GM12878 (cell line): ENCODE measurements at regions not wholly inside any gene's neighbourhood (a gene's known extent, or its start where the extent isn't known, plus 50 kb on each side); places are given as distances from the start of the nearest gene placed in this dataset.
A peak's percentile ranks its signal among the peaks of the same experiment; 100 is the strongest.

ENCODE experiments used
- ATAC-seq: fragments of 200-7000 bp; cut with Tn5 transposase; 3 replicates; pipeline ENCODE4 v1.9.1; 2020; ENCODE audit warnings: mild to moderate bottlenecking, moderate library complexity
- BruUV-seq: library from RNA; stranded (reverse); fragments of 400-500 nt; replicated peaks from 2 replicates; lab custom pipeline; 2021; lab: Mats Ljungman, UMichigan
- CTCF ChIA-PET: fragments of 300-600 bp; sonication (Branson Sonifier 250); formaldehyde crosslinking; extraction: SDS; loops from one replicate; lab custom pipeline; 2021; ENCODE audit warnings: inconsistent platforms; lab: Yijun Ruan, JAX
- POLR2A ChIA-PET: fragments of 350-600 bp; formaldehyde crosslinking; extraction: SDS; loops from one replicate; lab custom pipeline; 2021; ENCODE audit warnings: inconsistent platforms; lab: Charles Lee
- RAD21 ChIA-PET: fragments of 300-600 bp; sonication (Branson Sonifier 250); formaldehyde crosslinking; loops from one replicate; lab custom pipeline; 2023; ENCODE audit warnings: antibody characterized with exemption; ENCODE audit not compliant: unreplicated experiment; lab: Charles Lee
- SMC1A ChIA-PET: fragments of 300-600 bp; sonication (Branson Sonifier 250); formaldehyde crosslinking; loops from one replicate; lab custom pipeline; 2023; ENCODE audit not compliant: unreplicated experiment, uncharacterized antibody; lab: Charles Lee
- DNase-seq: peaks from one replicate; pipeline ENCODE4 v3.0.0-alpha.2; 2011; ENCODE audit warnings: low read depth, low spot score
- FAIRE-seq: peaks from 3 replicates; lab custom pipeline; 2011; peaks lifted over from hg19 to GRCh38; lab: Jason Lieb, UNC
- H2AFZ ChIP-seq: 2 replicates; pipeline ENCODE4 v1.6.0; 2011; ENCODE audit warnings: low read depth, low read length, control low read depth; ENCODE audit not compliant: control insufficient read depth
- H3K27ac ChIP-seq: 2 replicates; pipeline ENCODE4 v1.5.1; 2011; ENCODE audit warnings: control low read depth; ENCODE audit not compliant: control insufficient read depth, insufficient read depth
- H3K27me3 ChIP-seq, 2 experiments: replicated peaks in 1 of 2; 2 replicates each; pipeline versions ENCODE4 v1.6.0 to v1.6.1; 2011; ENCODE audit warnings: low read length in 1 of 2; ENCODE audit not compliant: control insufficient read depth in 2 of 2, insufficient read depth in 2 of 2
- H3K36me3 ChIP-seq, 2 experiments: 2 replicates each; pipeline ENCODE4 v1.5.1; 2011; ENCODE audit warnings: low read length in 1 of 2; ENCODE audit not compliant: control insufficient read depth in 2 of 2, insufficient read depth in 2 of 2
- H3K4me1 ChIP-seq: 2 replicates; pipeline ENCODE4 v1.6.1; 2011; ENCODE audit warnings: mild to moderate bottlenecking, low read length, moderate library complexity, mixed read lengths; ENCODE audit not compliant: control insufficient read depth, insufficient read depth
- H3K4me2 ChIP-seq: 2 replicates; pipeline ENCODE4 v1.6.0; 2011; ENCODE audit warnings: control low read depth; ENCODE audit not compliant: control insufficient read depth, insufficient read depth
- H3K4me3 ChIP-seq: fragments of 200-600 bp; sonication (generic); 2 replicates; pipeline ENCODE4 v1.5.1; 2016
- H3K79me2 ChIP-seq: 2 replicates; pipeline ENCODE4 v1.6.0; 2011; ENCODE audit warnings: low read length; ENCODE audit not compliant: control insufficient read depth, insufficient read depth
- H3K9ac ChIP-seq: 2 replicates; pipeline ENCODE4 v1.8.0; 2011; ENCODE audit warnings: low read length, control low read depth, mixed read lengths; ENCODE audit not compliant: control insufficient read depth, insufficient read depth
- H3K9me3 ChIP-seq: replicated peaks from 3 replicates; pipeline ENCODE4 v1.5.1; 2011; ENCODE audit warnings: mild to moderate bottlenecking, low read length; ENCODE audit not compliant: control insufficient read depth, insufficient read depth
- H4K20me1 ChIP-seq: 2 replicates; pipeline ENCODE4 v1.6.0; 2011; ENCODE audit not compliant: control insufficient read depth, insufficient read depth
- BCL3 ChIP-seq: IDR thresholded peaks from 2 replicates; pipeline ENCODE4 v1.6.1; 2011; ENCODE audit warnings: borderline replicate concordance, low read depth, mild to moderate bottlenecking, moderate library complexity, low read length; ENCODE audit not compliant: insufficient read depth, poor library complexity, severe bottlenecking
- E4F1 ChIP-seq: fragments of 450-650 bp; IDR thresholded peaks from 2 replicates; pipeline ENCODE4 v1.6.1; 2018; ENCODE audit warnings: borderline replicate concordance, mild to moderate bottlenecking; ENCODE audit not compliant: partially characterized antibody
- HDAC6 ChIP-seq: fragments of 200-600 bp; sonication (generic); IDR thresholded peaks from one replicate; pipeline ENCODE4 v1.8.0; 2017; ENCODE audit warnings: antibody characterized with exemption; ENCODE audit not compliant: unreplicated experiment
- KAT2A ChIP-seq: conservative IDR thresholded peaks from 2 replicates; pipeline ENCODE4 v1.6.1; 2011; ENCODE audit warnings: low read depth, low read length; ENCODE audit not compliant: control insufficient read depth
- NFIC ChIP-seq: IDR thresholded peaks from 2 replicates; pipeline ENCODE4 v1.6.1; 2012; ENCODE audit warnings: low read depth, mild to moderate bottlenecking, inconsistent platforms, low read length, moderate library complexity
- PBX3 ChIP-seq: IDR thresholded peaks from 2 replicates; pipeline ENCODE4 v1.6.1; 2011; ENCODE audit warnings: mild to moderate bottlenecking, low read depth, low read length, moderate library complexity; ENCODE audit not compliant: insufficient replicate concordance
- SPI1 ChIP-seq: IDR thresholded peaks from 2 replicates; pipeline ENCODE4 v1.6.1; 2011; ENCODE audit warnings: low read depth, mild to moderate bottlenecking, low read length, moderate library complexity, borderline replicate concordance; ENCODE audit not compliant: insufficient read depth
- ZBTB11 ChIP-seq: fragments of 450-650 bp; formaldehyde crosslinking; IDR thresholded peaks from 2 replicates; pipeline ENCODE4 v1.5.0; 2022; ENCODE audit warnings: mild to moderate bottlenecking, missing genetic modification characterization
- WGBS: methylation state at CpG from one replicate; pipeline ENCODE4 v1.1.6; 2016; ENCODE audit warnings: low lambda C conversion rate; ENCODE audit not compliant: insufficient replicate concordance, insufficient coverage; ENCODE audit errors: missing lambda C conversion rate; 5-methylcytosine and 5-hydroxymethylcytosine counted together
- in situ Hi-C: fragments of 300-500 bp; cut with MboI; formaldehyde crosslinking; loops from 9 replicates; pipeline ENCODE4 v1.14.3; 2018; ENCODE audit warnings: mixed read lengths
- intact Hi-C: fragments of 100-400 bp; cut with micrococcal nuclease; formaldehyde crosslinking; loops from one replicate; pipeline ENCODE4 v1.14.2; 2022; ENCODE audit not compliant: unreplicated experiment
- TF ChIP-seq, protein P1 (sequence below): fragments of 450-650 bp; IDR thresholded peaks from 2 replicates; pipeline ENCODE4 v1.6.1; 2017; ENCODE audit warnings: antibody characterized with exemption, mild to moderate bottlenecking, moderate library complexity

- intact Hi-C loops (no loop called here), in situ Hi-C loops (no loop called here)
- Histone ChIP-seq H3K27me3 (no peaks in the 10 kb centered on the region), H3K27ac (peak overlapping the region; percentile 38), H3K4me2 (peak overlapping the region; percentile 71), H3K79me2 (no peaks in the 10 kb centered on the region), H2AFZ (peak overlapping the region; percentile 85), H3K9ac (peak overlapping the region; percentile 10), H3K4me3 (peak overlapping the region; percentile 3; the same call in 1 of the 2 replicates), H3K36me3 (no peaks in the 10 kb centered on the region), H4K20me1 (no peaks in the 10 kb centered on the region), H3K9me3 (no peaks in the 10 kb centered on the region; the same call in 2 of the 3 replicates), H3K4me1 (peaks cover 10% of the 10 kb centered on the region)
- DNase-seq (no peak), FAIRE-seq (no peak), ATAC-seq (peak; percentile 44)
- POLR2A ChIA-PET, result no interaction called here
- CTCF ChIA-PET, result no interaction called here
- under 1% methylated on average over 17 of the region's 17 CpGs for WGBS
- BruUV-seq, result no TSS peak
- SMC1A ChIA-PET, result no interaction called here
- RAD21 ChIA-PET, result no interaction called here
- no peak for TF ChIP-seq BCL3
- TF ChIP-seq, protein P1, sequence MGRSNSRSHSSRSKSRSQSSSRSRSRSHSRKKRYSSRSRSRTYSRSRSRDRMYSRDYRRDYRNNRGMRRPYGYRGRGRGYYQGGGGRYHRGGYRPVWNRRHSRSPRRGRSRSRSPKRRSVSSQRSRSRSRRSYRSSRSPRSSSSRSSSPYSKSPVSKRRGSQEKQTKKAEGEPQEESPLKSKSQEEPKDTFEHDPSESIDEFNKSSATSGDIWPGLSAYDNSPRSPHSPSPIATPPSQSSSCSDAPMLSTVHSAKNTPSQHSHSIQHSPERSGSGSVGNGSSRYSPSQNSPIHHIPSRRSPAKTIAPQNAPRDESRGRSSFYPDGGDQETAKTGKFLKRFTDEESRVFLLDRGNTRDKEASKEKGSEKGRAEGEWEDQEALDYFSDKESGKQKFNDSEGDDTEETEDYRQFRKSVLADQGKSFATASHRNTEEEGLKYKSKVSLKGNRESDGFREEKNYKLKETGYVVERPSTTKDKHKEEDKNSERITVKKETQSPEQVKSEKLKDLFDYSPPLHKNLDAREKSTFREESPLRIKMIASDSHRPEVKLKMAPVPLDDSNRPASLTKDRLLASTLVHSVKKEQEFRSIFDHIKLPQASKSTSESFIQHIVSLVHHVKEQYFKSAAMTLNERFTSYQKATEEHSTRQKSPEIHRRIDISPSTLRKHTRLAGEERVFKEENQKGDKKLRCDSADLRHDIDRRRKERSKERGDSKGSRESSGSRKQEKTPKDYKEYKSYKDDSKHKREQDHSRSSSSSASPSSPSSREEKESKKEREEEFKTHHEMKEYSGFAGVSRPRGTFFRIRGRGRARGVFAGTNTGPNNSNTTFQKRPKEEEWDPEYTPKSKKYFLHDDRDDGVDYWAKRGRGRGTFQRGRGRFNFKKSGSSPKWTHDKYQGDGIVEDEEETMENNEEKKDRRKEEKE, result no peak
- TF ChIP-seq E4F1, result no peak
- TF ChIP-seq HDAC6, result no peak
- peak; percentile 32 for TF ChIP-seq PBX3
- no peak for TF ChIP-seq NFIC
- TF ChIP-seq SPI1, result peak; percentile 16; the same call in 1 of the 2 replicates
- no peak for TF ChIP-seq ZBTB11 (CRISPR knock-in tag)
- no peak for TF ChIP-seq KAT2A
These were observed 189.9 kb upstream of the NDUFV2 start for GRCh38 chr18:8912348-8913326.
